Spleen (tissue), 7 donors: ENCODE measurements at regions not wholly inside any gene's neighbourhood (a gene's known extent, or its start where the extent isn't known, plus 50 kb on each side); places are given as distances from the start of the nearest gene placed in this dataset.

Source experiments
- CTCF ChIP-seq, 11 experiments: fragments of 200-600 bp in 7 of 11; fragments of 450-650 bp in 4 of 11; sonication (generic) in 4 of 11; IDR thresholded peaks in 8 of 11; conservative IDR thresholded peaks in 3 of 11; 1 replicate in 7 of 11; 2 replicates in 4 of 11; pipeline versions ENCODE4 v1.4.0 to v1.8.0; 2016 to 2021; ENCODE audit warnings: antibody characterized with exemption in 11 of 11, inconsistent platforms in 4 of 11, mild to moderate bottlenecking in 1 of 11
- POLR2A ChIP-seq, 3 donors: fragments of 450-650 bp; IDR thresholded peaks; one replicate each; pipeline ENCODE4 v1.5.1; 2017; ENCODE audit warnings: antibody characterized with exemption in 3 of 3, mild to moderate bottlenecking in 1 of 3
- POLR2AphosphoS5 ChIP-seq, 3 donors: sonication (generic); formaldehyde crosslinking; IDR thresholded peaks; one replicate each; pipeline ENCODE4 v1.5.1; 2017; ENCODE audit warnings: antibody characterized with exemption in 3 of 3
- donor health status: DM: no; HTN: no; CAD: no; lungs with moderate emphysema.
- donor health status: DM: no; HTN: no; CAD: no.
- donor health status: DM: no; HTN: no; CAD: no.

DNA sequence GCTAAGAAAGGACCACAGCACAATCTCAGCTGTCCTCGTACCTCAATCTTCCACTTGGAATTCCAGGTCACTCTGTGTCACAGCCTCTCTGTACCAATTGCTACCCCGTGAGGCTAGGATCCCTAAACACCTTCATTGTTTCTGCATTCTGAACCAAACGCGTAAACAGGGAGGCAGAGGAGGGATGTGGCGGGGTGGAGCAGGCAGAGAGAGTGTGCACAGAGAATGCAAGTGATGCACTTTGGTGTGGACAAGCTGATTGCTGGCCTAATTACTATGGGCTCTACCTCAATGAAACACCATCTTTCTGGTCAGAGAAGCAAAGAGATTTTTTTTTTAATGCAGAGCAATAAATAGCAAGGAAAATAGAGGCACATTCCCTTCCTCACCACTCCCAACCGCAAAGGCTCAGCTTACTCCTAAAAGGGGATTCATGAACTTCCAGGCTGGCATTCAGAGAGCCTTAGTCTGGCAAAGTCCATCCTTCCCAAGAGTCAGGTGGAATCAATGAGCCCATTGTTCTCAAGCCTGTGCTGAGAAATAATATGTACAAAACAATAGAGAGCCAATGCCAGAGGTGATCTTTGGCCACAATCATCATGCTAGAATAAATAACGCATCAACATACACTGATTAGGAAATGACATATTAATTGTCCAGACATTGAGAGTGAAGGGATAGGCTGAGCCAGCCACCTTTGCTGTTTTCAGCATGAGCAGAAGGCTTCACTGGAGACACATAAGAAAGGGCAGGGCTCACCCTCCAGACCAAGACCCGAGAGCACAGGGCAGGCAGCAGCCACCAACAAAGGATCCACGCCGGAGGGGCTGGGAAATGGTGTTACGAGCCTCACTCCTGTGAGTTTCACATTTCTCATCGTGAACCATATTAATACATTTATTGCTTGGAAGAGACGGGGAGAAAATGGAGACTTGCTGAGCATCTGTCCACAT is 278.8 kb downstream of the ENC1 start:
- TF ChIP-seq CTCF (IDR thresholded peaks at IDR 0.05 in 8 of 11, conservative IDR thresholded peaks at IDR 0.05 in 3 of 11) = no peak
- TF ChIP-seq POLR2A (IDR thresholded peaks at IDR 0.05) = no peak
- no peak for TF ChIP-seq POLR2AphosphoS5 (IDR thresholded peaks at IDR 0.05)
